CD4-positive, alpha-beta T cell (primary cell): ENCODE measurements at regions not wholly inside any gene's neighbourhood (a gene's known extent, or its start where the extent isn't known, plus 50 kb on each side); places are given as distances from the start of the nearest gene placed in this dataset.

Source experiments
- ATAC-seq: fragments of 200-7000 bp; cut with Tn5 transposase; one replicate; pipeline ENCODE4 v1.10.0; 2022; ENCODE audit warnings: mild to moderate bottlenecking; ENCODE audit not compliant: poor library complexity
- CTCF ChIA-PET: fragments of 350-600 bp; sonication (Branson Sonifier 250); formaldehyde crosslinking; loops from one replicate; lab custom pipeline; 2021; ENCODE audit warnings: antibody characterized with exemption, inconsistent platforms; lab: Charles Lee
- POLR2A ChIA-PET: fragments of 350-600 bp; sonication (Branson Sonifier 250); formaldehyde crosslinking; loops from one replicate; lab custom pipeline; 2021; ENCODE audit warnings: antibody characterized with exemption, inconsistent platforms; lab: Charles Lee
- DNase-seq, 14 experiments: peaks; one replicate each; pipeline ENCODE4 v3.0.0-alpha.2; 2013 to 2020; ENCODE audit warnings: mixed read lengths in 2 of 14
- H3K27ac ChIP-seq, 2 donors: one replicate each; pipeline versions ENCODE4 v1.5.1 to v1.7.0; 2013; ENCODE audit warnings: low read length in 2 of 2, low read depth in 1 of 2, mild to moderate bottlenecking in 1 of 2
- H3K27me3 ChIP-seq, 2 experiments: 1 replicate in 1 of 2; 2 replicates in 1 of 2; pipeline versions ENCODE4 v1.6.1 to v1.7.0; 2013; ENCODE audit warnings: low read length in 2 of 2, control low read depth in 1 of 2, mild to moderate bottlenecking in 1 of 2, moderate library complexity in 1 of 2; ENCODE audit not compliant: insufficient read depth in 2 of 2, control insufficient read depth in 1 of 2
- H3K36me3 ChIP-seq: one replicate; pipeline ENCODE4 v1.6.1; 2013; ENCODE audit warnings: low read length, control low read depth; ENCODE audit not compliant: insufficient read depth
- H3K4me1 ChIP-seq: one replicate; pipeline ENCODE4 v1.6.1; 2013; ENCODE audit warnings: low read length, control low read depth; ENCODE audit not compliant: insufficient read depth
- H3K4me3 ChIP-seq: one replicate; pipeline ENCODE4 v1.5.1; 2013; ENCODE audit warnings: mild to moderate bottlenecking, low read length, moderate library complexity
- H3K9me3 ChIP-seq, 2 experiments: 1 replicate in 1 of 2; 2 replicates in 1 of 2; pipeline versions ENCODE4 v1.6.1 to v1.7.0; 2013; ENCODE audit warnings: low read length in 2 of 2, mild to moderate bottlenecking in 2 of 2, control low read depth in 1 of 2, moderate library complexity in 1 of 2; ENCODE audit not compliant: control insufficient read depth in 1 of 2, insufficient read depth in 1 of 2
- H3K27ac Mint-ChIP-seq: one replicate; pipeline ENCODE4 v1.8.0; 2020; ENCODE audit warnings: mixed read lengths
- H3K27me3 Mint-ChIP-seq: one replicate; pipeline ENCODE4 v1.8.0; 2021; ENCODE audit warnings: mixed read lengths
- H3K36me3 Mint-ChIP-seq: one replicate; pipeline ENCODE4 v1.8.0; 2021; ENCODE audit warnings: low read depth, mixed read lengths
- H3K4me1 Mint-ChIP-seq: one replicate; pipeline ENCODE4 v1.8.0; 2021; ENCODE audit warnings: low read depth, mixed read lengths
- H3K4me3 Mint-ChIP-seq: one replicate; pipeline ENCODE4 v1.8.0; 2020; ENCODE audit warnings: mild to moderate bottlenecking, mixed read lengths
- H3K9me3 Mint-ChIP-seq: one replicate; pipeline ENCODE4 v1.8.0; 2020; ENCODE audit warnings: mixed read lengths
- intact Hi-C, 2 experiments: fragments of 100-400 bp; cut with DNase I in 1 of 2; cut with micrococcal nuclease in 1 of 2; formaldehyde crosslinking; loops; one replicate each; pipeline versions ENCODE4 v1.15.1 to v1.9.0; 2023 to 2025; cut with DNase I, micrococcal nuclease
- TF ChIP-seq, protein P1 (sequence below): fragments of 200-600 bp; IDR thresholded peaks from one replicate; pipeline ENCODE4 v1.8.0; 2022; ENCODE audit warnings: antibody characterized with exemption, mild to moderate bottlenecking

DNA sequence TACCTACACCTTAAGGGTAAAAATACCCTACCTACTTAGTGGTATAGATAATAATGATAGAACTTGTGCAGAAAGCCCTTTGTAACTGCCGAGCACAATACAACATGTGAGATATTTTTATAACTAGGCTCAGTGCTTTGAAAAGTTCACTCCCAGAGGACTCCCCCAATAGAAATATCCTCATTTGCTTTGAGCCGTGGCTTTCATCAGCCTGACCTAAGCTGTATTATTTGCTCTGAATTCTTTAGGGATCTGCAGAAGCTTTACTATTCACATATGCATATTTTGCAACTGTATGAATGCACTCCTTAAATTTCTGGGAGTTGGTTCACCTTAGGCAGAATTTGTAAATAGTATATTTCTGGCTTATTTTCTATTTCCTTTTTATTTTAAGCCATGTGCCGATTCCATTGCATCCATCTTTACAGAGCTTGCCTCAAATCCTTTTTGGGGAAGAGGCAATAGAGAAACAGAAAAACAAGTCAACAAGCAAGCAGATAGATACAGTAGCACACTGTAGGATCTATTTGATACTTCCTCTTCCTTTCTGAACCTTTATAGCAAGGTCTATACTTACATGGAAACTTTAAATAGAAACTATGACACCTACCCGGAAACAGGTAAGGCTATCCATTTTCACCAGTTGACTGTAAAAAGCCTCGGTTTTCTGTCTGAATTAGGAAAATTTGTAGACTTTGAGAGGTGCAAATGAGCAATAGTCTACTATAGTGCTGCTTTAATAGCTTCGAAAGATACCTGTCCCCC, 242.5 kb upstream of the VCX3A start:
- H3K4me1 Mint-ChIP-seq, result no peaks in the 10 kb centered on the region
- H3K9me3 ChIP-seq, result no peaks in the 10 kb centered on the region
- H3K27ac Mint-ChIP-seq, result no peak overlapping the region
- TF ChIP-seq, protein P1, sequence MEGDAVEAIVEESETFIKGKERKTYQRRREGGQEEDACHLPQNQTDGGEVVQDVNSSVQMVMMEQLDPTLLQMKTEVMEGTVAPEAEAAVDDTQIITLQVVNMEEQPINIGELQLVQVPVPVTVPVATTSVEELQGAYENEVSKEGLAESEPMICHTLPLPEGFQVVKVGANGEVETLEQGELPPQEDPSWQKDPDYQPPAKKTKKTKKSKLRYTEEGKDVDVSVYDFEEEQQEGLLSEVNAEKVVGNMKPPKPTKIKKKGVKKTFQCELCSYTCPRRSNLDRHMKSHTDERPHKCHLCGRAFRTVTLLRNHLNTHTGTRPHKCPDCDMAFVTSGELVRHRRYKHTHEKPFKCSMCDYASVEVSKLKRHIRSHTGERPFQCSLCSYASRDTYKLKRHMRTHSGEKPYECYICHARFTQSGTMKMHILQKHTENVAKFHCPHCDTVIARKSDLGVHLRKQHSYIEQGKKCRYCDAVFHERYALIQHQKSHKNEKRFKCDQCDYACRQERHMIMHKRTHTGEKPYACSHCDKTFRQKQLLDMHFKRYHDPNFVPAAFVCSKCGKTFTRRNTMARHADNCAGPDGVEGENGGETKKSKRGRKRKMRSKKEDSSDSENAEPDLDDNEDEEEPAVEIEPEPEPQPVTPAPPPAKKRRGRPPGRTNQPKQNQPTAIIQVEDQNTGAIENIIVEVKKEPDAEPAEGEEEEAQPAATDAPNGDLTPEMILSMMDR, result no peak
- no peaks in the 10 kb centered on the region for H3K36me3 Mint-ChIP-seq
- CTCF ChIA-PET, result no interaction called here
- POLR2A ChIA-PET, result no interaction called here
- DNase-seq (no peak), ATAC-seq (no peak)
- H3K4me1 ChIP-seq, result no peaks in the 10 kb centered on the region
- H3K4me3 Mint-ChIP-seq, result no peak overlapping the region
- H3K4me3 ChIP-seq, result no peak overlapping the region
- H3K27ac ChIP-seq, result no peak overlapping the region
- H3K9me3 Mint-ChIP-seq, result no peaks in the 10 kb centered on the region
- no peaks in the 10 kb centered on the region for H3K27me3 Mint-ChIP-seq
- no peaks in the 10 kb centered on the region for H3K27me3 ChIP-seq
- intact Hi-C loops, result no loop called here
- H3K36me3 ChIP-seq, result no peaks in the 10 kb centered on the region

DNA sequence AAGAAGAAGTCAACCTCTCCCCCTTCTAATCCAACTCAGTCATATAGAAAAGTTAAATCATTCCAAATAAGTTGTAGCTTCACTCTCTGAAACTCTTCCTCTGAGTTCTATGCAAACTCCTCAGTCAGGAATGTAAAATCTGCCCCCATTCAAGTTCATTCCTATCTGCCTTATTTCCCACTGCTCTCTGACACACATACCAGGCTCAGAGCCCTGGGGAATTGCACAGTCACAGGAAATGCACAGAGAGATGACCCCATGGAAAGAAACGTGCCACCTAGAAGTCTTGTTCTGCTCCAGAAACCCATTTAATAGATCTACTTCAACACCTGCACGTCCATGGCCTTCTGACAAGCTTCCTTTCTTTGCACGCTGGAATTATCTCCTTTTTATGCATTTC, 236.0 kb upstream of the VCX3A start:
- no peaks in the 10 kb centered on the region for H3K4me1 Mint-ChIP-seq
- intact Hi-C loops, result no loop called here
- TF ChIP-seq, protein P1, result no peak
- H3K4me1 ChIP-seq, result no peaks in the 10 kb centered on the region
- no peaks in the 10 kb centered on the region for H3K9me3 ChIP-seq
- no peaks in the 10 kb centered on the region for H3K36me3 Mint-ChIP-seq
- no peaks in the 10 kb centered on the region for H3K27me3 Mint-ChIP-seq
- no peak overlapping the region for H3K27ac ChIP-seq
- no peak overlapping the region for H3K27ac Mint-ChIP-seq
- ATAC-seq (no peak), DNase-seq (no peak)
- no peak overlapping the region for H3K4me3 ChIP-seq
- no peaks in the 10 kb centered on the region for H3K36me3 ChIP-seq
- POLR2A ChIA-PET, result no interaction called here
- no peak overlapping the region for H3K4me3 Mint-ChIP-seq
- H3K9me3 Mint-ChIP-seq, result no peaks in the 10 kb centered on the region
- CTCF ChIA-PET, result no interaction called here
- H3K27me3 ChIP-seq, result no peaks in the 10 kb centered on the region

DNA sequence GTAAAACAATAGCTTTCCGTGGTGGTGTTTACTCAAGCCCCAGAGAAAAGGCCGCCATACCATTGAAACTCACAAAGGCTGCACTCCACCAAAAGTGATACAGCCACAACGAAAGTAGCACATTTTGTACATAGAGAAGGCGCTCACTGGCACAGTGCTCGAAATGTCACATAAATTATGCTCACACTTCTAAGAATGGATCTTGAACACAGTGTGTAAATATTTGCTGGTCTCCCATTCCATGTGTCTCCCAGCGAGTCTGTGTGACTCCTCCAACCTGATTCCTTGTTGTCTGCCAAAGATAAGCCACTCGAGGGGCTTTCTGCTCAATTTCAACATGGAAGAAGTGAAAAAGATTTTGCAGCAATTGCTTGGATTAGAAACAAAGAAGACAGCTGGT, 234.0 kb upstream of the VCX3A start:
- TF ChIP-seq, protein P1, result no peak
- Mint-ChIP-seq H3K27ac (no peak overlapping the region), H3K27me3 (no peaks in the 10 kb centered on the region), H3K4me1 (no peaks in the 10 kb centered on the region), H3K9me3 (no peaks in the 10 kb centered on the region), H3K4me3 (no peak overlapping the region), H3K36me3 (no peaks in the 10 kb centered on the region)
- no peak overlapping the region for H3K27ac ChIP-seq
- no peaks in the 10 kb centered on the region for H3K36me3 ChIP-seq
- no peaks in the 10 kb centered on the region for H3K4me1 ChIP-seq
- DNase-seq, result no peak
- ChIA-PET POLR2A (no interaction called here), CTCF (no interaction called here)
- intact Hi-C loops, result no loop called here
- no peak overlapping the region for H3K4me3 ChIP-seq
- ATAC-seq, result no peak
- no peaks in the 10 kb centered on the region for H3K27me3 ChIP-seq
- H3K9me3 ChIP-seq, result no peaks in the 10 kb centered on the region
